Panc1 (cell line): ENCODE measurements at regions not wholly inside any gene's neighbourhood (a gene's known extent, or its start where the extent isn't known, plus 50 kb on each side); places are given as distances from the start of the nearest gene placed in this dataset.

Source experiments
- ATAC-seq: fragments of 200-7000 bp; cut with Tn5 transposase; 2 replicates; pipeline ENCODE4 v1.9.1; 2020; ENCODE audit warnings: mild to moderate bottlenecking, moderate library complexity
- BruUV-seq: library from RNA; stranded (reverse); fragments of 400-500 nt; replicated peaks from 2 replicates; lab custom pipeline; 2021; lab: Mats Ljungman, UMichigan
- CTCF ChIA-PET: fragments of 300-600 bp; sonication (Branson Sonifier 250); formaldehyde crosslinking; loops from one replicate; lab custom pipeline; 2022; ENCODE audit warnings: antibody characterized with exemption; lab: Charles Lee
- POLR2A ChIA-PET: fragments of 300-600 bp; sonication (Branson Sonifier 250); formaldehyde crosslinking; loops from one replicate; lab custom pipeline; 2022; ENCODE audit warnings: antibody characterized with exemption; lab: Charles Lee
- DNase-seq: peaks from one replicate; pipeline ENCODE4 v3.0.0-alpha.2; 2010; ENCODE audit warnings: low read depth, low spot score
- H3K27ac ChIP-seq: 2 replicates; pipeline ENCODE4 v1.5.1; 2011; ENCODE audit warnings: mild to moderate bottlenecking, low read length, inconsistent platforms
- H3K27me3 ChIP-seq: fragments of 200-500 bp; sonication (Bioruptor generic); 2 replicates; pipeline ENCODE4 v1.6.0; 2014; ENCODE audit warnings: low read length, inconsistent platforms; ENCODE audit not compliant: control insufficient read depth, insufficient read depth
- H3K36me3 ChIP-seq: fragments of 200-500 bp; sonication (Bioruptor generic); 2 replicates; pipeline ENCODE4 v1.5.1; 2014; ENCODE audit warnings: inconsistent platforms, mild to moderate bottlenecking, low read length, moderate library complexity; ENCODE audit not compliant: control insufficient read depth, insufficient read depth
- H3K4me1 ChIP-seq: 2 replicates; pipeline ENCODE4 v1.5.1; 2011; ENCODE audit warnings: inconsistent platforms, mild to moderate bottlenecking, low read length, moderate library complexity; ENCODE audit not compliant: control insufficient read depth, insufficient read depth
- H3K4me3 ChIP-seq, 2 experiments: 2 replicates each; pipeline ENCODE4 v1.5.1; 2011 to 2012; ENCODE audit warnings: low read depth in 2 of 2, low read length in 2 of 2, mild to moderate bottlenecking in 2 of 2, inconsistent platforms in 1 of 2, moderate library complexity in 1 of 2
- H3K9me3 ChIP-seq: fragments of 200-500 bp; sonication (Bioruptor generic); 2 replicates; pipeline ENCODE4 v1.5.1; 2014; ENCODE audit warnings: low read depth, mild to moderate bottlenecking, inconsistent platforms, low read length, moderate library complexity; ENCODE audit not compliant: control insufficient read depth, insufficient read depth
- POLR2AphosphoS5 ChIP-seq: IDR thresholded peaks from 2 replicates; pipeline ENCODE4 v1.6.1; 2012; ENCODE audit warnings: mild to moderate bottlenecking, low read depth, low read length, moderate library complexity
- REST ChIP-seq, 2 experiments: IDR thresholded peaks; 2 replicates each; pipeline ENCODE4 v1.6.1; 2011 to 2012; ENCODE audit warnings: low read depth in 2 of 2, control low read depth in 1 of 2, low read length in 1 of 2, mild to moderate bottlenecking in 1 of 2, moderate library complexity in 1 of 2; ENCODE audit not compliant: insufficient read depth in 1 of 2
- SIN3A ChIP-seq: IDR thresholded peaks from 2 replicates; pipeline ENCODE4 v1.6.1; 2012; ENCODE audit warnings: low read depth, mild to moderate bottlenecking, low read length, moderate library complexity, borderline replicate concordance; ENCODE audit not compliant: insufficient read depth
- TCF7L2 ChIP-seq: IDR thresholded peaks from 2 replicates; pipeline ENCODE4 v1.6.1; 2011; ENCODE audit warnings: mild to moderate bottlenecking, low read depth, low read length, inconsistent platforms
- in situ Hi-C: cut with HindIII; loops from 2 replicates; pipeline ENCODE4 v1.10.0; 2016; ENCODE audit warnings: low sequenced_read_pairs, low pct_unique_long_range_greater_than_20kb
- intact Hi-C: fragments of 100-400 bp; cut with micrococcal nuclease; formaldehyde crosslinking; loops from one replicate; pipeline ENCODE4 v1.10.0; 2022; ENCODE audit not compliant: unreplicated experiment
- TF ChIP-seq, protein P1 (sequence below): fragments of 450-650 bp; IDR thresholded peaks from 2 replicates; pipeline ENCODE4 v1.5.1; 2017; ENCODE audit warnings: mild to moderate bottlenecking

- DNase-seq (no peak), ATAC-seq (no peak)
- POLR2A ChIA-PET: no interaction called here
- Histone ChIP-seq H3K36me3 (no peaks in the 10 kb centered on the region), H3K4me1 (no peaks in the 10 kb centered on the region), H3K4me3 (no peak overlapping the region), H3K27me3 (no peaks in the 10 kb centered on the region), H3K27ac (no peak overlapping the region; the same call in 1 of the 2 replicates), H3K9me3 (no peaks in the 10 kb centered on the region)
- intact Hi-C loops: no loop called here
- in situ Hi-C loops: no loop called here
- TF ChIP-seq TCF7L2 (no peak), POLR2AphosphoS5 (no peak), SIN3A (no peak), REST (IDR thresholded peaks at IDR 0.05; ENCODE audit: insufficient read depth in 1 of 2, low read depth in 2 of 2, low read length in 1 of 2) (no peak)
- TF ChIP-seq, protein P1, sequence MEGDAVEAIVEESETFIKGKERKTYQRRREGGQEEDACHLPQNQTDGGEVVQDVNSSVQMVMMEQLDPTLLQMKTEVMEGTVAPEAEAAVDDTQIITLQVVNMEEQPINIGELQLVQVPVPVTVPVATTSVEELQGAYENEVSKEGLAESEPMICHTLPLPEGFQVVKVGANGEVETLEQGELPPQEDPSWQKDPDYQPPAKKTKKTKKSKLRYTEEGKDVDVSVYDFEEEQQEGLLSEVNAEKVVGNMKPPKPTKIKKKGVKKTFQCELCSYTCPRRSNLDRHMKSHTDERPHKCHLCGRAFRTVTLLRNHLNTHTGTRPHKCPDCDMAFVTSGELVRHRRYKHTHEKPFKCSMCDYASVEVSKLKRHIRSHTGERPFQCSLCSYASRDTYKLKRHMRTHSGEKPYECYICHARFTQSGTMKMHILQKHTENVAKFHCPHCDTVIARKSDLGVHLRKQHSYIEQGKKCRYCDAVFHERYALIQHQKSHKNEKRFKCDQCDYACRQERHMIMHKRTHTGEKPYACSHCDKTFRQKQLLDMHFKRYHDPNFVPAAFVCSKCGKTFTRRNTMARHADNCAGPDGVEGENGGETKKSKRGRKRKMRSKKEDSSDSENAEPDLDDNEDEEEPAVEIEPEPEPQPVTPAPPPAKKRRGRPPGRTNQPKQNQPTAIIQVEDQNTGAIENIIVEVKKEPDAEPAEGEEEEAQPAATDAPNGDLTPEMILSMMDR: no peak
- CTCF ChIA-PET: no interaction called here
- BruUV-seq: no TSS peak
Observed at GRCh38 chr5:105817416-105817815, 1853.3 kb downstream of the EFNA5 start.

GRCh38 chr5:105816961-105817360 lies 1853.8 kb downstream of the EFNA5 start:
- Histone ChIP-seq H3K27me3 (no peaks in the 10 kb centered on the region), H3K36me3 (no peaks in the 10 kb centered on the region), H3K4me1 (no peaks in the 10 kb centered on the region), H3K27ac (no peak overlapping the region), H3K4me3 (no peak overlapping the region), H3K9me3 (no peaks in the 10 kb centered on the region)
- ATAC-seq (no peak), DNase-seq (no peak)
- ChIA-PET CTCF (no interaction called here), POLR2A (no interaction called here)
- intact Hi-C loops: no loop called here
- no TSS peak for BruUV-seq
- TF ChIP-seq REST (IDR thresholded peaks at IDR 0.05; ENCODE audit: insufficient read depth in 1 of 2, low read depth in 2 of 2, low read length in 1 of 2): no peak
- TF ChIP-seq, protein P1: no peak
- TF ChIP-seq POLR2AphosphoS5: no peak
- TF ChIP-seq SIN3A: no peak
- TF ChIP-seq TCF7L2: no peak
- in situ Hi-C loops: no loop called here
